ENCODE measurements at regions not wholly inside any gene's neighbourhood (a gene's known extent, or its start where the extent isn't known, plus 50 kb on each side); places are given as distances from the start of the nearest gene placed in this dataset.
"Not testable (repeated sequence)": the region's sequence is repeated elsewhere in the genome, so short reads cannot be mapped to it uniquely, and the experiment has no call there.

- H3K4me3 Mint-ChIP-seq = no peak overlapping the region
- CTCF ChIA-PET = no interaction called here
- H3K4me1 Mint-ChIP-seq = no peaks in the 10 kb centered on the region
- no peaks in the 10 kb centered on the region for H3K36me3 Mint-ChIP-seq
- H3K9me3 Mint-ChIP-seq (ENCODE audit: low read depth) = no peaks in the 10 kb centered on the region
- DNase-seq (no peak), ATAC-seq (no peak)
- no peak overlapping the region for H3K27ac Mint-ChIP-seq
- no peaks in the 10 kb centered on the region for H3K27me3 Mint-ChIP-seq
These were observed 392.4 kb downstream of the EDEM1 start for GRCh38 chr3:5579946-5580345.

GRCh38 chr3:5580826-5581225 is 393.3 kb downstream of the EDEM1 start:
- CTCF ChIA-PET = no interaction called here
- no peak overlapping the region for H3K4me3 Mint-ChIP-seq
- ATAC-seq = no peak

GRCh38 chr3:5581743-5582142 is 394.2 kb downstream of the EDEM1 start:
- Mint-ChIP-seq H3K36me3 (no peaks in the 10 kb centered on the region), H3K4me3 (no peak overlapping the region), H3K4me1 (no peaks in the 10 kb centered on the region), H3K9me3 (ENCODE audit: low read depth) (no peaks in the 10 kb centered on the region), H3K27ac (no peak overlapping the region), H3K27me3 (no peaks in the 10 kb centered on the region)
- DNase-seq = no peak
- CTCF ChIA-PET = no interaction called here
- no peak for ATAC-seq

More at GRCh38 chr3:5580826-5581225, 393.3 kb downstream of the EDEM1 start:
- Mint-ChIP-seq H3K27me3 (no peaks in the 10 kb centered on the region), H3K27ac (no peak overlapping the region), H3K36me3 (no peaks in the 10 kb centered on the region), H3K9me3 (ENCODE audit: low read depth) (no peaks in the 10 kb centered on the region), H3K4me1 (no peaks in the 10 kb centered on the region)
- DNase-seq = no peak

DNA sequence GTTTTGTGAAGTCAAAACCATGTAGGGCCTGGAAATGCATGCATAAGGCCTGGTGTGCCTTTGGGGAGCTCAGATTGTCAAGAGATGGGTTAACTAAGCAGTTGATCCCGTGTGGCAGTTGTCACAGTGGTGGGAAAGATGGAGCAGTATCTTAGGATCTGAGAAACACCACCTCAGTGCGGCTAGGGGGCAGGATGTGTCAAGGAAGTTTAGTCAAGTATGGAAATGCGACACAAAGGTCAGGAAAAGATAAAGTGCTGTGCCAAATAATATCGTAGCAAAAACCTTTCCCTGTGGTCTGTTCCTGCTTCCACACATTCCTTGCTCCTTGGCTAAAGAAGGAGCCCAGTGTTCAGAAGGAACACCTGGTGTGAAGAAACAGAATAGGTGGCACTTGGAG is 396.4 kb downstream of the EDEM1 start:
- no peaks in the 10 kb centered on the region for H3K36me3 Mint-ChIP-seq
- no peak for DNase-seq
- no peak overlapping the region for H3K27ac Mint-ChIP-seq
- H3K4me3 Mint-ChIP-seq = no peak overlapping the region
- no peaks in the 10 kb centered on the region for H3K4me1 Mint-ChIP-seq
- CTCF ChIA-PET = no interaction called here
- ATAC-seq = no peak
- no peaks in the 10 kb centered on the region for H3K27me3 Mint-ChIP-seq
- no peaks in the 10 kb centered on the region for H3K9me3 Mint-ChIP-seq (ENCODE audit: low read depth)

DNA sequence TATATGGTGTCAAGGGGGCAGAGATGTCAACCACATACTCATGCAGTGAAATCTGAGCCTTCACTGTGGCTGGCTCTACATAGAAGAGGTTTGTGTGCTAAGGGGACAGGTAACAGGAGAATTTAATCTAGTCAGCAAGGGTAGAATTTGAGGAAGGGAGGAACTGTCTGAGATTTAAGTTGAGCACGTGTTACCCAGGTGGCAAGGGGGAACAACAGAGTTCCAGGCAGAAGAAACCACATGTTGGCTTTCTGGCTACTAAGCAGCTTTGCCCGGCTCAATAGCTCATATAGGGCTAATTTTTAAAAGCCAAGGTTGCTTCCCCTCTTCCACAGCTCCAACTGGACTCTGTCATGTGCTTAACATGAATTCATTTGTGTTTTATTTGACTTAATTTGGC is 397.6 kb downstream of the EDEM1 start:
- DNase-seq (no peak), ATAC-seq (no peak)
- Mint-ChIP-seq H3K36me3 (no peaks in the 10 kb centered on the region), H3K27me3 (no peaks in the 10 kb centered on the region), H3K27ac (no peak overlapping the region), H3K4me3 (no peak overlapping the region), H3K9me3 (ENCODE audit: low read depth) (no peaks in the 10 kb centered on the region), H3K4me1 (no peaks in the 10 kb centered on the region)
- CTCF ChIA-PET = no interaction called here

DNA sequence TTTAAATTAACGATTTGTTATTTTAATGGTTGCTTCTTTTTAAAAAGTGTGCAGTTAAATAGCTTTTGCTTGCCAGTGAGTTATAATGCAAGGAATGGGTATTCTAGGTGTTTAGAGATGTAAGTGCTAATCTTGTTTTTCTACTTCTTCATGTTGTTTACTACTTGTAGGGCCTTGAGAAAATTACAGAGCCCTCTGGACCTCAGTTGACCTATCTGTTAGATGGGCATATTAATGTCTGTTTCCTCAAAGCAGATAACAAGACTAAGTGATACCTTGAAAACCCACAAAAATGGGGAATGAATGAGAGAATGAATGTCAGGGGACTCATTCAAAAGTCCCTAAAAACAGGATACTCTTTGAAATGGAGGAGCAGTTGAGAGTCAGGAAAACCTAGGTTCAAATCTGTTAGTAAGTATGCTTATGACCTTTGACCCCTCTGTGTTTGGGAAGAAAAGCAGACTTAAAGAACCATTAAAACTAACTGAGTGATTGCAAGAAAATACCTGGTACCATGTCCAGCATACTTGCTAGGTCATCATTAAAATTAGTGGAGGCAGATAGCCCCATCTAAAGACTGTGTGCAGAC is 419.5 kb downstream of the EDEM1 start:
- H3K9me3 Mint-ChIP-seq (ENCODE audit: low read depth) = no peaks in the 10 kb centered on the region
- CTCF ChIA-PET = interaction anchor here (0.6 kb wide), 1 partner anchor 925 kb away, joined by 3 read pairs; no protein-coding TSS in a partner anchor
- no peak overlapping the region for H3K27ac Mint-ChIP-seq
- ATAC-seq (no peak), DNase-seq (no peak)
- H3K36me3 Mint-ChIP-seq = no peaks in the 10 kb centered on the region
- H3K4me3 Mint-ChIP-seq = no peak overlapping the region
- no peaks in the 10 kb centered on the region for H3K27me3 Mint-ChIP-seq
- H3K4me1 Mint-ChIP-seq = no peaks in the 10 kb centered on the region

GRCh38 chr3:5607581-5607980 is 420.1 kb downstream of the EDEM1 start:
- no peaks in the 10 kb centered on the region for H3K36me3 Mint-ChIP-seq
- H3K27me3 Mint-ChIP-seq = no peaks in the 10 kb centered on the region
- no peaks in the 10 kb centered on the region for H3K9me3 Mint-ChIP-seq (ENCODE audit: low read depth)
- CTCF ChIA-PET = interaction anchor here (1.1 kb wide), 1 partner anchor 25 kb away, joined by 3 read pairs; no protein-coding TSS in a partner anchor
- no peaks in the 10 kb centered on the region for H3K4me1 Mint-ChIP-seq
- no peak overlapping the region for H3K4me3 Mint-ChIP-seq
- H3K27ac Mint-ChIP-seq = no peak overlapping the region
- DNase-seq (no peak), ATAC-seq (no peak)

DNA sequence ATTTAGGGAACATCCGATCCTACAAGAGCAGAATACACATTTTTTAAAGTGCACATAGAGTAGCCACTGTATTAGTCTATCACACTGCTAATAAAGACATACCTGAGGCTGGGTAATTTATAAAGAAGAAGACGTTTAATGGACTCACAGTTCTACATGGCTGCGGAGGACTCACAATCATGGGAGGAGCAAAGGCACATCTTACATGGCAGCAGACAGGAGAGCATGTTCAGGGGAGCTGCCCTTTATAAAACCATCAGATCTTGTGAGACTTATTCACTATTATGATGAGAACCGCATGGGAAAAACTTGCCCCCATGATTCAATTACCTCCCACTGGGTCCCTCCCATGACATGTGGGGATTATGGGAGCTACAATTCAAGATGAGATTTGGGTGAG is 421.5 kb downstream of the EDEM1 start:
- CTCF ChIA-PET; H3K27me3 Mint-ChIP-seq; H3K4me1 Mint-ChIP-seq; H3K27ac Mint-ChIP-seq; DNase-seq; ATAC-seq; H3K9me3 Mint-ChIP-seq (ENCODE audit: low read depth); H3K4me3 Mint-ChIP-seq; H3K36me3 Mint-ChIP-seq: not testable (repeated sequence)

GRCh38 chr3:5613599-5613998 is 426.1 kb downstream of the EDEM1 start:
- Mint-ChIP-seq H3K27ac (no peak overlapping the region), H3K9me3 (ENCODE audit: low read depth) (no peaks in the 10 kb centered on the region), H3K27me3 (no peaks in the 10 kb centered on the region), H3K36me3 (no peaks in the 10 kb centered on the region), H3K4me1 (no peaks in the 10 kb centered on the region), H3K4me3 (no peak overlapping the region)
- CTCF ChIA-PET = no interaction called here
- ATAC-seq = no peak
- DNase-seq = no peak

DNA sequence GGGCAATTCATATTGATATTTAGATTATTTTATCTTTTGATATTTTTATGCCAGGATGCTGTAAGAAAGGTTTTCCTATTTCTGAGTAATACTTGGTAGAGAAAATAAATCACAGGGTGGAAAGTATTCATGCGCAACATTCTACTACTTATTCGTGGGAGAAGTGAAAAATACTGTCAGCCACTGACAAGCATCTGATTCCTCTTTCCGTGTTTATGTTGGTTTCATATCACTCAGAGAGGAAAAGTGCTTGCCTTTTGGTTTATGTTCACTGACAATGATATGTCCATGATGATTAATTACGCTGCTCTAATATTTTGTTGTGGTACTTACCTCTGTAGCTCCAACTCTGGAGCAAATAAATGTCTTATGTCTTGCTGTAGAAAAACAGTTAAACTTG is 429.4 kb downstream of the EDEM1 start:
- Mint-ChIP-seq H3K4me3 (no peak overlapping the region), H3K27me3 (no peaks in the 10 kb centered on the region), H3K4me1 (no peaks in the 10 kb centered on the region), H3K27ac (no peak overlapping the region), H3K9me3 (ENCODE audit: low read depth) (no peaks in the 10 kb centered on the region), H3K36me3 (no peaks in the 10 kb centered on the region)
- CTCF ChIA-PET = no interaction called here
- DNase-seq (no peak), ATAC-seq (no peak)

DNA sequence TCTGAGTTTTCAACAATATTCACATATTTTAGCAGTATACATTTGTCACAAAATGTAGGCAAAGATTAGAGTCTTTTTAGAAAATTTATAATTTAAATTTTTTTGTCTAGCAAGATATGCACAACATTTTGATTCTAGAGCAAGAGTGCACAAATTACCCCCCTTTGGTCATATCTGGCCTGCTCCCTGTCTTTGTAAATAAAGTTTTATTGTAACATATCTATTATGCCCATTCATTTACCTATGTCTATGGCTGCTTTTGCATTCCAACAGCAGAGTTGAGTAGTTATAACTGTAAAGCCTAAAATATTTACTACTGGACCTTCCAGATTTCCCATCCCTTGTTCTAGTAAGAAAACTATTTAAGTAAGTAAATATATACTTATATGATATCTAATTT is 430.7 kb downstream of the EDEM1 start:
- ATAC-seq (no peak), DNase-seq (no peak)
- Mint-ChIP-seq H3K4me3 (no peak overlapping the region), H3K27me3 (no peaks in the 10 kb centered on the region), H3K4me1 (no peaks in the 10 kb centered on the region), H3K27ac (no peak overlapping the region), H3K9me3 (ENCODE audit: low read depth) (no peaks in the 10 kb centered on the region), H3K36me3 (no peaks in the 10 kb centered on the region)
- CTCF ChIA-PET = no interaction called here

GRCh38 chr3:5630406-5630805 is 442.9 kb downstream of the EDEM1 start:
- ATAC-seq (no peak), DNase-seq (no peak)
- Mint-ChIP-seq H3K27ac (no peak overlapping the region), H3K4me3 (no peak overlapping the region), H3K4me1 (no peaks in the 10 kb centered on the region), H3K36me3 (no peaks in the 10 kb centered on the region), H3K27me3 (no peaks in the 10 kb centered on the region), H3K9me3 (ENCODE audit: low read depth) (no peaks in the 10 kb centered on the region)
- CTCF ChIA-PET = no interaction called here

DNA sequence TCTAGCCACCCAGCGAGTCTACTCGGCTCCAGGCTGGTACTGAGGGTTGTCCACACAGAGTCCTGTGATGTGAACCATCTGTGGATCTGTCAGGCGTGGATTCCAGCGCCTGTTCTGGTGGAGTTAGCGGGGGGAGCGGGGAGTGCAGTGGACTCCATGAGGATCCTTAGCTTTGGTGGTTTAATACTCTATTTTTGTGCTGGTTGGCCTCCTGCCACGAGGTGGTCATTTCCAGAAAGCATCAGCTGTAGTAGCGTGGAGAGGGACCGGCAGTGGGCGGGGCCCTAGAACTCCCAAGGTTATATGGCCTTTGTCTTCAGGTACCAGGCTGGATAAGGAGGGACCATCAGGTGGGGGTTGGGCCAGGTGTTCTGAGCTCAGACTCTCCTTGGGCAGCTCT is 446.5 kb downstream of the EDEM1 start:
- ATAC-seq (no peak), DNase-seq (no peak)
- no peaks in the 10 kb centered on the region for H3K36me3 Mint-ChIP-seq
- no peak overlapping the region for H3K27ac Mint-ChIP-seq
- H3K9me3 Mint-ChIP-seq (ENCODE audit: low read depth) = no peaks in the 10 kb centered on the region
- CTCF ChIA-PET = no interaction called here
- no peaks in the 10 kb centered on the region for H3K27me3 Mint-ChIP-seq
- no peaks in the 10 kb centered on the region for H3K4me1 Mint-ChIP-seq
- no peak overlapping the region for H3K4me3 Mint-ChIP-seq

GRCh38 chr3:5634411-5634810 is 446.9 kb downstream of the EDEM1 start:
- no peaks in the 10 kb centered on the region for H3K9me3 Mint-ChIP-seq (ENCODE audit: low read depth)
- H3K36me3 Mint-ChIP-seq = no peaks in the 10 kb centered on the region
- DNase-seq (no peak), ATAC-seq (no peak)
- no peaks in the 10 kb centered on the region for H3K4me1 Mint-ChIP-seq
- no peak overlapping the region for H3K27ac Mint-ChIP-seq
- no peaks in the 10 kb centered on the region for H3K27me3 Mint-ChIP-seq
- CTCF ChIA-PET = no interaction called here
- H3K4me3 Mint-ChIP-seq = no peak overlapping the region

DNA sequence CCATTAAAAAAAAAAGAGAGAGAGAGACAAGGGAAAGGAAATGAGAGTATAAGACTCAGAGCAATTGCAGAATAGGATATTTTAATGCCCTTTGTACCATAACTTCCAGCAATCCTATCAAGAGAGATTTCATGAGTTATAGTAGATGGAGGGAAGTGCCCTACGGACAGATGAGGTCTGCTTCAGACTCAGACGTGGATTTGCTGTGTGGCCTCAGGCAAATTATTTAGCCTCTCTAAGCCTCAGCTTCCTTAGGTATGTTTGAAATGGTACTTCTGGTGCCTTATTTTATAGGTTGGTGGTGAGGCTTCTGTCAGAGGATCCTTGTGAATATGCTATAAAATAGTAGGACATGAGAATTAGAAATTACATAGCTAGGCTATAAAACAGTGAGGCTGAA is 448.2 kb downstream of the EDEM1 start:
- Mint-ChIP-seq H3K4me1 (no peaks in the 10 kb centered on the region), H3K36me3 (no peaks in the 10 kb centered on the region), H3K27ac (no peak overlapping the region), H3K9me3 (ENCODE audit: low read depth) (no peaks in the 10 kb centered on the region), H3K4me3 (no peak overlapping the region), H3K27me3 (no peaks in the 10 kb centered on the region)
- CTCF ChIA-PET = no interaction called here
- DNase-seq (no peak), ATAC-seq (no peak)

Measured in activated CD8-positive, alpha-beta memory T cell treated with anti-CD3 and anti-CD28 coated beads, Interleukin-2, amount 10 ng/mL, durations not matched to agents 7 days and 5 days (primary cell).